ENCODE measurements at regions not wholly inside any gene's neighbourhood (a gene's known extent, or its start where the extent isn't known, plus 50 kb on each side); places are given as distances from the start of the nearest gene placed in this dataset.

GRCh38 chrX:39893417-39894338 is 204.1 kb downstream of the BCOR start:
- DNase-seq (ENCODE audit: low read depth) = no peak

GRCh38 chrX:39894683-39895082 is 203.1 kb downstream of the BCOR start:
- no peak for DNase-seq (ENCODE audit: low read depth)

GRCh38 chrX:39895218-39896110 is 202.3 kb downstream of the BCOR start:
- peak; percentile 34 for DNase-seq (ENCODE audit: low read depth)

GRCh38 chrX:39896951-39897740 is 200.6 kb downstream of the BCOR start:
- peak; percentile 50 for DNase-seq (ENCODE audit: low read depth)

- DNase-seq (ENCODE audit: low read depth) = no peak
Measured at GRCh38 chrX:39897741-39898097, 200.0 kb downstream of the BCOR start.

GRCh38 chrX:39898147-39898546 is 199.6 kb downstream of the BCOR start:
- no peak for DNase-seq (ENCODE audit: low read depth)

GRCh38 chrX:39899059-39899458 is 198.7 kb downstream of the BCOR start:
- no peak for DNase-seq (ENCODE audit: low read depth)

- peak; percentile 1 for DNase-seq (ENCODE audit: low read depth)
Measured at GRCh38 chrX:39899856-39900776, 197.6 kb downstream of the BCOR start.

GRCh38 chrX:39900777-39901170 is 197.0 kb downstream of the BCOR start:
- DNase-seq (ENCODE audit: low read depth) = peak; percentile 18

- peak; percentile 46 for DNase-seq (ENCODE audit: low read depth)
Measured at GRCh38 chrX:39903343-39903742, 194.4 kb downstream of the BCOR start.

GRCh38 chrX:39903937-39904336 is 193.8 kb downstream of the BCOR start:
- peak; percentile 65 for DNase-seq (ENCODE audit: low read depth)

GRCh38 chrX:39904816-39905537 is 192.8 kb downstream of the BCOR start:
- no peak for DNase-seq (ENCODE audit: low read depth)

GRCh38 chrX:39905538-39905891 is 192.2 kb downstream of the BCOR start:
- no peak for DNase-seq (ENCODE audit: low read depth)

GRCh38 chrX:39905946-39906345 is 191.8 kb downstream of the BCOR start:
- DNase-seq (ENCODE audit: low read depth) = no peak

GRCh38 chrX:39907964-39908661 is 189.6 kb downstream of the BCOR start:
- peak; percentile 96 for DNase-seq (ENCODE audit: low read depth)

- no peak for DNase-seq (ENCODE audit: low read depth)
Measured at GRCh38 chrX:39909996-39910395, 187.8 kb downstream of the BCOR start.

GRCh38 chrX:39910651-39911050 is 187.1 kb downstream of the BCOR start:
- DNase-seq (ENCODE audit: low read depth) = no peak

- DNase-seq (ENCODE audit: low read depth) = no peak
Measured at GRCh38 chrX:39911278-39911897, 186.4 kb downstream of the BCOR start.

- no peak for DNase-seq (ENCODE audit: low read depth)
Measured at GRCh38 chrX:39912126-39912525, 185.6 kb downstream of the BCOR start.
